Bronchial epithelial cell (primary cell): ENCODE measurements at regions not wholly inside any gene's neighbourhood (a gene's known extent, or its start where the extent isn't known, plus 50 kb on each side); places are given as distances from the start of the nearest gene placed in this dataset.

Experiments
- DNase-seq: peaks from one replicate; pipeline ENCODE4 v3.0.0-alpha.2; 2010; ENCODE audit warnings: low read depth
- FAIRE-seq: peaks from 2 replicates; lab custom pipeline; 2011; peaks lifted over from hg19 to GRCh38; lab: Jason Lieb, UNC
- H3K27me3 ChIP-seq: 2 replicates; pipeline ENCODE4 v1.5.1; 2011; ENCODE audit warnings: low read length; ENCODE audit not compliant: control insufficient read depth, insufficient read depth
- H3K36me3 ChIP-seq: 2 replicates; pipeline ENCODE4 v1.5.1; 2011; ENCODE audit warnings: low read length; ENCODE audit not compliant: control insufficient read depth, insufficient read depth
- H3K4me3 ChIP-seq: 2 replicates; pipeline ENCODE4 v1.5.1; 2011; ENCODE audit warnings: mild to moderate bottlenecking, low read depth, low read length, control low read depth
- TF ChIP-seq, protein P1 (sequence below): IDR thresholded peaks from 2 replicates; pipeline ENCODE4 v1.5.1; 2011; ENCODE audit warnings: mild to moderate bottlenecking, moderate library complexity, low read length, control low read depth, inconsistent platforms; ENCODE audit not compliant: insufficient read depth, severe bottlenecking

DNA sequence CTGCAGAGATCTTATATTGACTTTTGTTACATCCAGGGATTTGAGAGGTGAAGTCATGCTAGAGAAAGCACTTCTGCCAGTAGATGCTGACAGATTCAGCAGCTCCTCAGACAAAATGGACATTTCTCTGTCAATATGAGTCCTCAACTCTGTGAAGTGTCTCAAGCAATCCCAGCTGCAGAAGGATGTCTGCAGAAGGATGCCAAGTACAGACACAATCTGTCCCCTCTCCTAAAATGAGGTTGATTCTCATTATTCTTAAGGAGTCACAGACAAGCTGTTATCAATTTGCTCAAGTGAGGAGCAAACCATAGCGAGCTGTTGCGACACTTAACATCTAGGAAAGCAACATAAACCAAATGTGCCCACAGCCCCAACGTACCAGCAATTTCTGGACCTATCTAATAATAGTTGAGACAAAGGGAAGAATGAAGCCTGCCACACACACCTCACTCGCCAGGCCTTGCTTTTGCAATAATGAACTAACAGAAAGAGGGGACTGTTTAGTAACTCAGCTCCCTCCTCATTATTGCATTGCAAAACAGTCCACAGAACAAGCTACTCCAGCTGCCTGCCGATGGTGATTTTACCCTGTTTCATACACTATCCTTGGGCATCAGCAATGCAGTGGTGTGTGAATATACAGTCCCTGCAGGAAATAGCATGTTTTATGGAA, 364.2 kb upstream of the PDE4D start:
- Histone ChIP-seq H3K27me3 (peaks cover 2% of the 10 kb centered on the region), H3K4me3 (no peak overlapping the region), H3K36me3 (no peaks in the 10 kb centered on the region)
- TF ChIP-seq, protein P1, sequence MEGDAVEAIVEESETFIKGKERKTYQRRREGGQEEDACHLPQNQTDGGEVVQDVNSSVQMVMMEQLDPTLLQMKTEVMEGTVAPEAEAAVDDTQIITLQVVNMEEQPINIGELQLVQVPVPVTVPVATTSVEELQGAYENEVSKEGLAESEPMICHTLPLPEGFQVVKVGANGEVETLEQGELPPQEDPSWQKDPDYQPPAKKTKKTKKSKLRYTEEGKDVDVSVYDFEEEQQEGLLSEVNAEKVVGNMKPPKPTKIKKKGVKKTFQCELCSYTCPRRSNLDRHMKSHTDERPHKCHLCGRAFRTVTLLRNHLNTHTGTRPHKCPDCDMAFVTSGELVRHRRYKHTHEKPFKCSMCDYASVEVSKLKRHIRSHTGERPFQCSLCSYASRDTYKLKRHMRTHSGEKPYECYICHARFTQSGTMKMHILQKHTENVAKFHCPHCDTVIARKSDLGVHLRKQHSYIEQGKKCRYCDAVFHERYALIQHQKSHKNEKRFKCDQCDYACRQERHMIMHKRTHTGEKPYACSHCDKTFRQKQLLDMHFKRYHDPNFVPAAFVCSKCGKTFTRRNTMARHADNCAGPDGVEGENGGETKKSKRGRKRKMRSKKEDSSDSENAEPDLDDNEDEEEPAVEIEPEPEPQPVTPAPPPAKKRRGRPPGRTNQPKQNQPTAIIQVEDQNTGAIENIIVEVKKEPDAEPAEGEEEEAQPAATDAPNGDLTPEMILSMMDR = no peak
- DNase-seq (no peak), FAIRE-seq (no peak)

GRCh38 chr5:60256546-60256945, 363.0 kb upstream of the PDE4D start:
- FAIRE-seq (no peak), DNase-seq (no peak)
- TF ChIP-seq, protein P1 = no peak
- no peak overlapping the region for H3K4me3 ChIP-seq
- H3K36me3 ChIP-seq = no peaks in the 10 kb centered on the region
- peaks cover 2% of the 10 kb centered on the region for H3K27me3 ChIP-seq

- FAIRE-seq = no peak
- no peak for DNase-seq
- Histone ChIP-seq H3K27me3 (no peaks in the 10 kb centered on the region), H3K4me3 (no peak overlapping the region), H3K36me3 (no peaks in the 10 kb centered on the region)
- TF ChIP-seq, protein P1 = no peak
Observed at GRCh38 chr5:60248901-60249300, 355.4 kb upstream of the PDE4D start.

GRCh38 chr5:60243713-60244112, 350.2 kb upstream of the PDE4D start:
- FAIRE-seq = no peak
- no peak for DNase-seq
- TF ChIP-seq, protein P1 = no peak
- H3K4me3 ChIP-seq = no peak overlapping the region
- no peaks in the 10 kb centered on the region for H3K27me3 ChIP-seq
- H3K36me3 ChIP-seq = no peaks in the 10 kb centered on the region

DNA sequence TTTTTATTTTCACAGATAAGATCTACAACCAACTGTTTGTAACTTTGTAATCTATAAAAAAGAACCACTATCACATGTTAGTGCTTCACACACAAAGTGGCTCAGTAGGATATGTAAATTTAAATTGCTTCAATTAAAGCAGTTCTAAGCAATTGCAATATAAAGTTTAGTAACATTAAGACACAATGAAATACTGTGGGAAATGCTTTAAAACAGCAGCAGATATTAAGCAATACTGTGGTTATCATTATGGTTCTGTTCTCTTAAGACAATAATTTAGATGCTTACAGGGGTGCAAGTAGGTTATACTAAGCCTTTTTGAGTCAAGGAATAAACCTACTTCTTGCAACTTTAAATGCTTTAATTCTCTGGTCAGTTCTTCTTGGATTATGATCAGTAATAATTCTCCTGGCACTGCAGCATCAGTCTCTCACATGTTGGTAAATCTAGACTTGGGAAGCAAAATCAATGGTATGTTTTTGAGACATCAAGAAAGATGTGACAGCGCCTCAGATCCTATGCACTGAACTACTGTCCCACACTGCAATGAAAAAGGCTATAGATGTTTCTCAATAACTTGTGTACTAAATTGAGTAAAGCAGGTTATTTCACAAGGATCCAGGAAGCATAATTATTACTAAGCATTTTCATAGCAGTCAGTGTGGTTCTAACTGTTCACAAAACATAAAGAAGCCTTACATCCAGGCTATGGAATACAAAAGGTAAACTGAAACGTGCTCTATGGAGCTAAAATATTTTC, 338.7 kb upstream of the PDE4D start:
- DNase-seq = no peak
- H3K36me3 ChIP-seq = no peaks in the 10 kb centered on the region
- FAIRE-seq = no peak
- TF ChIP-seq, protein P1 = no peak
- H3K4me3 ChIP-seq = no peak overlapping the region
- H3K27me3 ChIP-seq = no peaks in the 10 kb centered on the region
